LNCaP clone FGC (cell line): ENCODE measurements at regions not wholly inside any gene's neighbourhood (a gene's known extent, or its start where the extent isn't known, plus 50 kb on each side); places are given as distances from the start of the nearest gene placed in this dataset.

Experiments
- DNase-seq: peaks from one replicate; pipeline ENCODE4 v3.0.0-alpha.2; 2011; ENCODE audit warnings: low read depth
- H3K4me3 ChIP-seq: 2 replicates; pipeline ENCODE4 v1.5.1; 2011; ENCODE audit warnings: mild to moderate bottlenecking, low read depth, low read length, control low read depth
- TF ChIP-seq, protein P1 (sequence below): IDR thresholded peaks from 2 replicates; pipeline ENCODE4 v1.5.1; 2012; ENCODE audit warnings: mild to moderate bottlenecking; ENCODE audit not compliant: control insufficient read depth, insufficient read depth; ENCODE audit errors: extremely low read depth

DNA sequence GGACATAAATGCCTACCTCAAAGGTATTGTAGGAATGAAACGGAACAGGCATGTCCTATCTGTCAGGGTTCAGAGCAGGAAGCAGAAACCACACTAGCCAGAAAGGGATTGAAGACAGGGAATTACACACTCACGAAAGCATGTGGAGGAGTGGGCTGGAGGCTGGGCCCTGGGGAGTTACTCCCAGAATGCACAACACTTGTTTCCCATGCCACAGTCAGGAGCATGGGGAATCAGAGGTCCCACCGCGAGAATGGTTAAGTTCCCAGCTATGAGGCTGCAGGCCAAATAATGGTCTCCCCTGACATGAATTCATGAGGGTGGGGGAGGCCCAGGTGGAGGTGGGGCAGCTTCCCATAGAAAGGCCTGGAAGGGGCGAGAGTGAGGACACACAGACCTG, 212.7 kb downstream of the HERPUD2 start:
- DNase-seq: no peak
- no peak overlapping the region for H3K4me3 ChIP-seq
- TF ChIP-seq, protein P1, sequence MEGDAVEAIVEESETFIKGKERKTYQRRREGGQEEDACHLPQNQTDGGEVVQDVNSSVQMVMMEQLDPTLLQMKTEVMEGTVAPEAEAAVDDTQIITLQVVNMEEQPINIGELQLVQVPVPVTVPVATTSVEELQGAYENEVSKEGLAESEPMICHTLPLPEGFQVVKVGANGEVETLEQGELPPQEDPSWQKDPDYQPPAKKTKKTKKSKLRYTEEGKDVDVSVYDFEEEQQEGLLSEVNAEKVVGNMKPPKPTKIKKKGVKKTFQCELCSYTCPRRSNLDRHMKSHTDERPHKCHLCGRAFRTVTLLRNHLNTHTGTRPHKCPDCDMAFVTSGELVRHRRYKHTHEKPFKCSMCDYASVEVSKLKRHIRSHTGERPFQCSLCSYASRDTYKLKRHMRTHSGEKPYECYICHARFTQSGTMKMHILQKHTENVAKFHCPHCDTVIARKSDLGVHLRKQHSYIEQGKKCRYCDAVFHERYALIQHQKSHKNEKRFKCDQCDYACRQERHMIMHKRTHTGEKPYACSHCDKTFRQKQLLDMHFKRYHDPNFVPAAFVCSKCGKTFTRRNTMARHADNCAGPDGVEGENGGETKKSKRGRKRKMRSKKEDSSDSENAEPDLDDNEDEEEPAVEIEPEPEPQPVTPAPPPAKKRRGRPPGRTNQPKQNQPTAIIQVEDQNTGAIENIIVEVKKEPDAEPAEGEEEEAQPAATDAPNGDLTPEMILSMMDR: no peak

DNA sequence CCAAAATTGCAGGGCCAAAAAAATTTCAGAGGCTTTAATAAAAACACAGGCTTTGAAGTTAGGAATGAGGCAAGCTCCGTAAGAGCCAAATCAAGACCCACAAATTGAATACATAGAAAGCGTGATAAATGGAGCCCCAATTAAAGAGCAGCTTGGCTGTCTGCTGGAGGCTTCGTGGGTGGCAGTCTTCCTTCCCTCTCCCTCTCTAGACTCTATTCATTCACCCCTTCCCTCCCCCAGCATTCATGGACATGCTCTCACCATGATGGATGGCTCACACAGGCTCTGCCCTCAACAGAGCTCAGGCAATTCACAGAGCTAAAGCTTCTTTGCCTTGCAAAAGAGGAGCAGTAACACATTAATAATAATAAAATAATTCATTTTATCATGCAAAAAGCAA, 214.1 kb downstream of the HERPUD2 start:
- no peak overlapping the region for H3K4me3 ChIP-seq
- no peak for DNase-seq
- TF ChIP-seq, protein P1: no peak

DNA sequence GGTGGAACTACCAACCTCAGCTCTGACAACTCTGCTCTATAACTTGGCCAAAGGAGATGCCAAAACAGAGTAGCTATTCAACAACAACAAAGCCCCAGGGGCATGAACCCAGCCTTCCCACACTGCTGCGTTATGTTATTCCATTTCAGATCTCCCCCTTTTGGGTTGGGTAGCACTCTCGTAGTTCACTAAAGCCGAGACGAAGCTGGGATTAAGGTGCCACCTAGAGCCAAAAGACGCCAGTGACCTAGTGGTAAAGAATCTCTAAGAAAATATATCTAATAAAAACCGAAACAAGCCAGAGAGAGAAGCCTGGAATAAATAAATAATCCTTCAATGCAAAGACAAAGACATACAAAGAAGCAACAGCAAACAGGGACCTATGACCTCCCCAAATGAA, 217.3 kb downstream of the HERPUD2 start:
- TF ChIP-seq, protein P1: peak; percentile 14; the same call in 1 of the 2 replicates
- no peak overlapping the region for H3K4me3 ChIP-seq
- no peak for DNase-seq

DNA sequence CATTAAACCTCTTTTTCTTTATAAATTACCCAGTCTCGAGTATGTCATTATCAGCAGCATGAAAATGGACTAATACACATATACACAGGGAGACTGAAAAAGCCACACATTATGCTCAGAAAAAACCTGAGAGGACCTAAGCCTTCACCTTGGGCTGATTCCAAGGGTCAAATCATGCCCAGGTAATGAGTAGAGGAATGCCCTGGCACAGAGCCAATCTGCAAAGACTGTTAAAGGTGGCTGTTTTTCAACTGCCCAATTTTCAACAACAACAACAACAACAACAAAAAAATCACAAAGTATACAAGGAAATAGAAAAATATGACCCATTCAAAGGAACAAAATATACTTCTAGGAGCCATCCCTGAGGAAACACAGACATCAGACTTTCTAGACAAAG, 220.2 kb upstream of the TBX20 start:
- H3K4me3 ChIP-seq: no peak overlapping the region
- DNase-seq: no peak
- TF ChIP-seq, protein P1: no peak

DNA sequence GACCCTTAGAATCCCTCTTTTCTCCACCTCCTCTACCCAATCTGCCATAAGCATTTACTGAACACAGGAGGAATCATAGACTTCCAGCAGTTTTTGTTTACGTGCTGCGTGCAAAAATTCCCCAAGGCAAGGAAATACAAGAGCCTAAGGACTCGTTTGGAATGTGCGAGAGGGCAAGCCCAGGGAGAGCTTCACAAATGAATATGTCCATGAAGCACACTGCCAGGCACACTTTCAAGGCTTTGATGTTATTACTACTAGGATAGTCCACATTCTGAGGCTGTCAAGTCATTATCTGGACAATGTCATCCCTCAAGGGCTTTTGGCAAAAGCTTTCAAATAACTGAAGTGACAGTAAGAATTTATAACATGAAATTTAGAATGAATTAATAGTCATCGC, 214.7 kb upstream of the TBX20 start:
- no peak for DNase-seq
- no peak overlapping the region for H3K4me3 ChIP-seq
- TF ChIP-seq, protein P1: no peak

DNA sequence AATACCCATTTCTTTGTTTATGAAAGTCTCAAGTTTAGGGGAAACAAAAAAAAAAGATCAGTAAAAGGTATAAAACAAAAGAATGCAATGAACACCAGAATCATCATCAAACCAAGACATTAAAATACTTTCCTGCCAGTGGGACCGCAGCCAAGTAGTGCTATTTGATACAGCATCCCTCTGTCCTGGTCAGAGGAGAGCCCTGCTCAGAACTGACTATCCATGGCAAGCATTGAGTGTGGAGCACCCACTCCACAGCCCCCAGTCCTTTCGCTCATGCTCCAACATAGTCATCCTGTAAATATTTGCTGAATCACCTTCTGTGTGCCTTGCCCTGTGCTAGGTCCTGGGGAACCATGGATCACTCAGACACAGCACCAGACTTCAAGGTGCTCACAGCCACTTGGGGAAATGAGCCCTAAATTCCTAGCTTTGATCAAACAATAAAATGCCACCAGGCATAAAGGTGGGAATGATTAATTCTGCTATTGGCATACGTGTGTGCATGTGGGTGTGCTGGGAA, 213.6 kb upstream of the TBX20 start:
- TF ChIP-seq, protein P1: no peak
- no peak for DNase-seq
- no peak overlapping the region for H3K4me3 ChIP-seq

DNA sequence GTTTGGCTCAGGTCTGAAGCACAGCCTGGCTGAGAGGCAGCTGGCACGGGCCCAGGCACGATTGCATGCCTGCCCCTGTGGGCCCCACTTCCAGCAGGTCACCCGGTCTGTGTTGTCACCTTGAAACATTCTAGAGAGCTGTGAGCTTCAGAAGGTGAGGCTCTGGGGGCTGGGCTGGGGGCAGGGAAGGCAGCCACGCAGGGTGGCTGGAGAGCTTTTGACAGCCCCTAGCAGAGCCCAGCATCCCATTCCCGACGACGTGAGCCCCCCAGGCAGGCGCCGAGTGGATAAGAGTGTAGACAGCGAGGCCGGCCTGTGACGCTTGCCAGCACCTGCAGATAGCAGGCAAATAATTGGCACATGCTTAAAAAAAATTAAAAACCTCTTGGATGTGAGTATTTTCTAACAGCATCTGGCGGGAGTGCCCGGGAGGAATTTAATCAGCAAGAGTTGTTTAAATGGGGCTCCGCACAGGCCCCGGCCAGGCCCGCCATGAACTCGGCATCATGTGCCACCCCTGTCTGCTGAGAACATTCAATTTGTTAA, 212.0 kb upstream of the TBX20 start:
- no peak for DNase-seq
- H3K4me3 ChIP-seq: no peak overlapping the region
- TF ChIP-seq, protein P1: no peak
